IMR-90 (cell line): ENCODE measurements at regions not wholly inside any gene's neighbourhood (a gene's known extent, or its start where the extent isn't known, plus 50 kb on each side); places are given as distances from the start of the nearest gene placed in this dataset.

Experiments
- ATAC-seq: fragments of 200-7000 bp; cut with Tn5 transposase; 2 replicates; pipeline ENCODE4 v1.9.1; 2020; ENCODE audit warnings: low read depth, mild to moderate bottlenecking, moderate library complexity
- BruUV-seq: library from RNA; stranded (reverse); fragments of 400-500 nt; replicated peaks from 2 replicates; lab custom pipeline; 2021; lab: Mats Ljungman, UMichigan
- CTCF ChIA-PET: fragments of 300-600 bp; formaldehyde crosslinking; extraction: SDS; loops from one replicate; lab custom pipeline; 2021; ENCODE audit warnings: antibody characterized with exemption; lab: Yijun Ruan, JAX
- POLR2A ChIA-PET: fragments of 300-600 bp; sonication (Branson Sonifier 250); formaldehyde crosslinking; loops from one replicate; lab custom pipeline; 2022; ENCODE audit warnings: antibody characterized with exemption; ENCODE audit not compliant: unreplicated experiment; lab: Charles Lee
- DNase-seq: peaks from one replicate; pipeline ENCODE4 v3.0.0; 2013
- H2AFZ ChIP-seq: replicated peaks from 2 replicates; pipeline ENCODE3; 2013; ENCODE audit warnings: low read length, mild to moderate bottlenecking; ENCODE audit not compliant: poor library complexity
- H2AK5ac ChIP-seq: 2 replicates; pipeline ENCODE4 v1.6.1; 2013; ENCODE audit warnings: low read depth, low read length, inconsistent platforms
- H2AK9ac ChIP-seq: replicated peaks from 2 replicates; pipeline ENCODE3; 2013; ENCODE audit warnings: mild to moderate bottlenecking, low read depth, low read length, moderate library complexity; ENCODE audit not compliant: poor library complexity
- H2BK120ac ChIP-seq: 2 replicates; pipeline ENCODE4 v1.6.1; 2013; ENCODE audit warnings: low read depth, low read length, inconsistent platforms
- H2BK15ac ChIP-seq: 3 replicates; pipeline ENCODE4 v1.6.1; 2013; ENCODE audit warnings: low read depth, low read length, inconsistent platforms
- H2BK20ac ChIP-seq: 2 replicates; pipeline ENCODE4 v1.6.1; 2013; ENCODE audit warnings: low read depth, mild to moderate bottlenecking, inconsistent platforms, low read length, moderate library complexity
- H2BK5ac ChIP-seq: 2 replicates; pipeline ENCODE4 v1.6.1; 2013; ENCODE audit warnings: mild to moderate bottlenecking, low read depth, low read length, inconsistent platforms; ENCODE audit not compliant: poor library complexity, severe bottlenecking
- H3K14ac ChIP-seq: replicated peaks from 2 replicates; pipeline ENCODE4 v1.6.1; 2013; ENCODE audit warnings: low read depth, low read length, inconsistent platforms
- H3K18ac ChIP-seq: 2 replicates; pipeline ENCODE4 v1.6.1; 2013; ENCODE audit warnings: low read depth, low read length, control low read depth
- H3K23ac ChIP-seq: 2 replicates; pipeline ENCODE4 v1.6.1; 2013; ENCODE audit warnings: low read depth, low read length, inconsistent platforms
- H3K27ac ChIP-seq: 2 replicates; pipeline ENCODE4 v1.5.1; 2013; ENCODE audit warnings: mild to moderate bottlenecking, control low read depth, low read length; ENCODE audit not compliant: insufficient read depth
- H3K27me3 ChIP-seq: 2 replicates; pipeline ENCODE4 v1.6.1; 2013; ENCODE audit warnings: low read length; ENCODE audit not compliant: control insufficient read depth, insufficient read depth
- H3K36me3 ChIP-seq: 2 replicates; pipeline ENCODE4 v1.6.1; 2013; ENCODE audit warnings: low read length, mixed read lengths; ENCODE audit not compliant: control insufficient read depth, insufficient read depth
- H3K4ac ChIP-seq: 2 replicates; pipeline ENCODE4 v1.6.1; 2013; ENCODE audit warnings: low read depth, low read length, inconsistent platforms
- H3K4me1 ChIP-seq: 2 replicates; pipeline ENCODE4 v1.6.1; 2013; ENCODE audit warnings: low read length, mixed read lengths; ENCODE audit not compliant: control insufficient read depth, insufficient read depth
- H3K4me2 ChIP-seq: 2 replicates; pipeline ENCODE4 v1.6.1; 2013; ENCODE audit warnings: low read depth, mild to moderate bottlenecking, control low read depth, low read length, moderate library complexity
- H3K4me3 ChIP-seq: 2 replicates; pipeline ENCODE4 v1.5.1; 2013; ENCODE audit warnings: low read depth, mild to moderate bottlenecking, control low read depth, low read length, moderate library complexity; ENCODE audit not compliant: insufficient read depth
- H3K56ac ChIP-seq: 2 replicates; pipeline ENCODE4 v1.6.1; 2013; ENCODE audit warnings: low read length, inconsistent platforms; ENCODE audit not compliant: insufficient read depth; ENCODE audit errors: extremely low read depth
- H3K79me1 ChIP-seq, 2 experiments: 2 replicates each; pipeline ENCODE4 v1.6.1; 2013; ENCODE audit warnings: low read length in 2 of 2, inconsistent platforms in 1 of 2, low read depth in 1 of 2
- H3K9ac ChIP-seq: 2 replicates; pipeline ENCODE4 v1.6.1; 2013; ENCODE audit warnings: low read depth, low read length, control low read depth
- H3K9me1 ChIP-seq: 2 replicates; pipeline ENCODE4 v1.6.1; 2013; ENCODE audit warnings: low read length, inconsistent platforms; ENCODE audit not compliant: insufficient read depth
- H3K9me3 ChIP-seq: 2 replicates; pipeline ENCODE4 v1.6.1; 2013; ENCODE audit warnings: low read length; ENCODE audit not compliant: control insufficient read depth, insufficient read depth
- H4K20me1 ChIP-seq: 2 replicates; pipeline ENCODE4 v1.6.1; 2013; ENCODE audit warnings: low read length, inconsistent platforms; ENCODE audit not compliant: insufficient read depth
- H4K5ac ChIP-seq: 2 replicates; pipeline ENCODE4 v1.6.1; 2013; ENCODE audit warnings: mild to moderate bottlenecking, low read depth, low read length, control low read depth
- H4K8ac ChIP-seq, 2 experiments: 2 replicates each; pipeline ENCODE4 v1.6.1; 2013; ENCODE audit warnings: low read depth in 2 of 2, low read length in 2 of 2, control low read depth in 1 of 2, inconsistent platforms in 1 of 2
- H4K91ac ChIP-seq: 2 replicates; pipeline ENCODE4 v1.6.1; 2013; ENCODE audit warnings: low read depth, low read length, inconsistent platforms; ENCODE audit not compliant: insufficient read depth
- BHLHE40 ChIP-seq: fragments of 150-350 bp; IDR thresholded peaks from 2 replicates; pipeline ENCODE4 v1.6.1; 2016; ENCODE audit warnings: mild to moderate bottlenecking, low read depth, low read length
- CEBPB ChIP-seq: IDR thresholded peaks from 2 replicates; pipeline ENCODE4 v1.6.1; 2012; ENCODE audit warnings: low read depth, low read length, improper control_type of control experiment
- CHD1 ChIP-seq: IDR thresholded peaks from 2 replicates; pipeline ENCODE4 v1.6.1; 2012; ENCODE audit warnings: low read depth, low read length, improper control_type of control experiment
- CTCF ChIP-seq: conservative IDR thresholded peaks from 2 replicates; pipeline ENCODE4 v1.5.1; 2012; ENCODE audit warnings: mild to moderate bottlenecking, low read depth, low read length, improper control_type of control experiment
- ELK1 ChIP-seq: fragments of 150-350 bp; IDR thresholded peaks from 2 replicates; pipeline ENCODE4 v1.6.1; 2016; ENCODE audit warnings: low read depth, mild to moderate bottlenecking, low read length, moderate library complexity, borderline replicate concordance
- FOS ChIP-seq: fragments of 150-350 bp; IDR thresholded peaks from 2 replicates; pipeline ENCODE4 v1.6.1; 2016; ENCODE audit warnings: low read depth, low read length
- MAFK ChIP-seq: IDR thresholded peaks from 2 replicates; pipeline ENCODE4 v1.6.1; 2012; ENCODE audit warnings: low read depth, low read length, improper control_type of control experiment
- MAZ ChIP-seq: IDR thresholded peaks from 2 replicates; pipeline ENCODE4 v1.6.1; 2012; ENCODE audit warnings: low read depth, mild to moderate bottlenecking, low read length, improper control_type of control experiment, moderate library complexity, borderline replicate concordance
- MXI1 ChIP-seq: IDR thresholded peaks from 2 replicates; pipeline ENCODE4 v1.6.1; 2012; ENCODE audit warnings: low read depth, mild to moderate bottlenecking, low read length, moderate library complexity, borderline replicate concordance
- NFE2L2 ChIP-seq: fragments of 150-350 bp; IDR thresholded peaks from 2 replicates; pipeline ENCODE4 v1.6.1; 2016; ENCODE audit warnings: low read depth, mild to moderate bottlenecking, low read length
- POLR2A ChIP-seq: IDR thresholded peaks from 2 replicates; pipeline ENCODE4 v1.6.1; 2012; ENCODE audit warnings: mild to moderate bottlenecking, low read depth, low read length
- RAD21 ChIP-seq: IDR thresholded peaks from 2 replicates; pipeline ENCODE4 v1.6.1; 2012; ENCODE audit warnings: low read length, improper control_type of control experiment
- RCOR1 ChIP-seq: IDR thresholded peaks from 2 replicates; pipeline ENCODE4 v1.6.1; 2012; ENCODE audit warnings: mild to moderate bottlenecking, low read length, improper control_type of control experiment; ENCODE audit not compliant: insufficient replicate concordance
- RFX5 ChIP-seq: IDR thresholded peaks from 2 replicates; pipeline ENCODE4 v1.8.0; 2012; ENCODE audit warnings: low read depth, mild to moderate bottlenecking, low read length, moderate library complexity
- SMC3 ChIP-seq: fragments of 150-350 bp; IDR thresholded peaks from 2 replicates; pipeline ENCODE4 v1.6.1; 2016; ENCODE audit warnings: low read depth, mild to moderate bottlenecking, antibody characterized with exemption, low read length, moderate library complexity
- USF2 ChIP-seq: fragments of 150-350 bp; IDR thresholded peaks from 2 replicates; pipeline ENCODE4 v1.6.1; 2017; ENCODE audit warnings: mild to moderate bottlenecking, antibody characterized with exemption, low read length, low read depth
- WGBS, 2 experiments: methylation state at CpG; one replicate each; pipeline versions ENCODE4 v1.1.5 to v1.1.7; 2013; ENCODE audit warnings: missing lambda C conversion rate in 2 of 2; ENCODE audit not compliant: insufficient read length in 1 of 2; ENCODE audit errors: extremely low coverage in 2 of 2; 5-methylcytosine and 5-hydroxymethylcytosine counted together
- dilution Hi-C: fragments of 300-500 bp; cut with HindIII; formaldehyde crosslinking; loops from one replicate; pipeline ENCODE4 v1.14.3; 2018; ENCODE audit warnings: low sequenced_read_pairs; ENCODE audit not compliant: unreplicated experiment
- in situ Hi-C: fragments of 300-500 bp; cut with MboI; formaldehyde crosslinking; loops from 3 replicates; pipeline ENCODE4 v1.14.3; 2019; ENCODE audit warnings: low sequenced_read_pairs, inconsistent platforms, mixed read lengths
- intact Hi-C: fragments of 100-400 bp; cut with micrococcal nuclease; formaldehyde crosslinking; loops from 2 replicates; pipeline ENCODE4 v1.10.0; 2022

GRCh38 chr4:160567634-160568033 is 1464.8 kb downstream of the RAPGEF2 start:
- H3K36me3 ChIP-seq, result no peaks in the 10 kb centered on the region
- WGBS, 2 experiments, result no CpG with 5 or more reads among the region's 1 CpG
- TF ChIP-seq FOS (no peak), BHLHE40 (no peak), ELK1 (no peak), MAFK (no peak), MAZ (no peak), CHD1 (no peak), NFE2L2 (no peak), SMC3 (no peak), RAD21 (no peak), RFX5 (no peak), CEBPB (no peak), POLR2A (no peak), USF2 (no peak), RCOR1 (no peak), MXI1 (no peak), CTCF (no peak)
- CTCF ChIA-PET, result no interaction called here
- no peak overlapping the region for H3K14ac ChIP-seq
- no peak overlapping the region for H3K56ac ChIP-seq
- no peak overlapping the region for H3K4me2 ChIP-seq
- no TSS peak for BruUV-seq
- no peak overlapping the region for H3K23ac ChIP-seq
- H2AK9ac ChIP-seq, result no peak overlapping the region
- H3K27ac ChIP-seq, result no peak overlapping the region
- no peak overlapping the region for H3K4ac ChIP-seq
- H3K79me1 ChIP-seq, result no peaks in the 10 kb centered on the region
- H2AK5ac ChIP-seq, result no peak overlapping the region
- H4K91ac ChIP-seq, result no peak overlapping the region
- no peak overlapping the region for H3K9ac ChIP-seq
- H3K9me1 ChIP-seq, result no peaks in the 10 kb centered on the region
- no peak for ATAC-seq
- no peaks in the 10 kb centered on the region for H4K20me1 ChIP-seq
- no peak overlapping the region for H4K8ac ChIP-seq
- in situ Hi-C loops, result no loop called here
- no peak overlapping the region for H4K5ac ChIP-seq
- H3K4me3 ChIP-seq, result no peak overlapping the region
- POLR2A ChIA-PET, result no interaction called here
- H3K18ac ChIP-seq, result no peak overlapping the region
- intact Hi-C loops, result no loop called here
- H3K27me3 ChIP-seq, result no peaks in the 10 kb centered on the region
- no peak overlapping the region for H2BK120ac ChIP-seq
- no peaks in the 10 kb centered on the region for H3K4me1 ChIP-seq
- no peak overlapping the region for H2BK5ac ChIP-seq
- no peak overlapping the region for H2AFZ ChIP-seq
- H2BK20ac ChIP-seq, result no peak overlapping the region
- H2BK15ac ChIP-seq, result no peak overlapping the region
- peaks cover 2% of the 10 kb centered on the region; the same call in 1 of the 2 replicates for H3K9me3 ChIP-seq
- no peak for DNase-seq
- dilution Hi-C loops, result no loop called here
